Right hindlimb (tissue), 1 donor: ENCODE measurements at regions not wholly inside any gene's neighbourhood (a gene's known extent, or its start where the extent isn't known, plus 50 kb on each side); places are given as distances from the start of the nearest gene placed in this dataset.
"Not testable (repeated sequence)": the region's sequence is repeated elsewhere in the genome, so short reads cannot be mapped to it uniquely, and the experiment has no call there.

ENCODE experiments used
- DNase-seq: peaks from one replicate; pipeline ENCODE4 v3.0.0-alpha.2; 2018

- no peak for DNase-seq
Observed at GRCh38 chr2:16227811-16228462, 287.6 kb downstream of the MYCN start.

GRCh38 chr2:16226943-16227664 is 286.8 kb downstream of the MYCN start:
- DNase-seq: peak; percentile 73

GRCh38 chr2:16226381-16226780 is 286.0 kb downstream of the MYCN start:
- DNase-seq: no peak

GRCh38 chr2:16225545-16225944 is 285.2 kb downstream of the MYCN start:
- DNase-seq: no peak

GRCh38 chr2:16225071-16225470 is 284.7 kb downstream of the MYCN start:
- DNase-seq: no peak

- DNase-seq: no peak
Observed at GRCh38 chr2:16224298-16225045, 284.1 kb downstream of the MYCN start.

GRCh38 chr2:16223841-16224177 is 283.5 kb downstream of the MYCN start:
- no peak for DNase-seq

- no peak for DNase-seq
Observed at GRCh38 chr2:16223161-16223840, 283.0 kb downstream of the MYCN start.

GRCh38 chr2:16222326-16222725 is 282.0 kb downstream of the MYCN start:
- no peak for DNase-seq

GRCh38 chr2:16221461-16222010 is 281.2 kb downstream of the MYCN start:
- DNase-seq: no peak

GRCh38 chr2:16219292-16219975 is 279.1 kb downstream of the MYCN start:
- no peak for DNase-seq

GRCh38 chr2:16218625-16219024 is 278.3 kb downstream of the MYCN start:
- DNase-seq: no peak

- DNase-seq: no peak
Observed at GRCh38 chr2:16218161-16218560, 277.8 kb downstream of the MYCN start.

GRCh38 chr2:16217741-16218140 is 277.4 kb downstream of the MYCN start:
- not testable (repeated sequence) for DNase-seq

- DNase-seq: no peak
Observed at GRCh38 chr2:16217291-16217690, 276.9 kb downstream of the MYCN start.

- DNase-seq: no peak
Observed at GRCh38 chr2:16216558-16216945, 276.2 kb downstream of the MYCN start.

GRCh38 chr2:16215902-16216557 is 275.7 kb downstream of the MYCN start:
- peak; percentile 48 for DNase-seq

GRCh38 chr2:16214861-16215260 is 274.5 kb downstream of the MYCN start:
- no peak for DNase-seq

GRCh38 chr2:16214391-16214790 is 274.0 kb downstream of the MYCN start:
- DNase-seq: no peak

GRCh38 chr2:16212321-16212720 is 272.0 kb downstream of the MYCN start:
- no peak for DNase-seq

- DNase-seq: no peak
Observed at GRCh38 chr2:16211341-16211740, 271.0 kb downstream of the MYCN start.

- no peak for DNase-seq
Observed at GRCh38 chr2:16210841-16211240, 270.5 kb downstream of the MYCN start.
